AG04449 (cell line): ENCODE measurements at regions not wholly inside any gene's neighbourhood (a gene's known extent, or its start where the extent isn't known, plus 50 kb on each side); places are given as distances from the start of the nearest gene placed in this dataset.
"Not testable (repeated sequence)": the region's sequence is repeated elsewhere in the genome, so short reads cannot be mapped to it uniquely, and the experiment has no call there.

Source experiments
- CTCF ChIA-PET: fragments of 350-600 bp; formaldehyde crosslinking; extraction: SDS; loops from one replicate; lab custom pipeline; 2021; ENCODE audit warnings: antibody characterized with exemption; lab: Yijun Ruan, JAX
- POLR2A ChIA-PET: fragments of 400-600, 350-600 bp; formaldehyde crosslinking; extraction: SDS; loops from one replicate; lab custom pipeline; 2020; ENCODE audit warnings: antibody characterized with exemption, inconsistent platforms; lab: Yijun Ruan, JAX
- DNase-seq: peaks from one replicate; pipeline ENCODE4 v3.0.0-alpha.2; 2010; ENCODE audit warnings: low read depth, low spot score
- H3K4me3 ChIP-seq: 2 replicates; pipeline ENCODE4 v1.5.1; 2011; ENCODE audit warnings: low read depth, mild to moderate bottlenecking, control low read depth, low read length
- TF ChIP-seq, protein P1 (sequence below): IDR thresholded peaks from one replicate; pipeline ENCODE4 v1.5.1; 2011; ENCODE audit warnings: mild to moderate bottlenecking, moderate library complexity, low read length, control low read depth, inconsistent platforms; ENCODE audit not compliant: insufficient read depth; ENCODE audit errors: missing control alignments

DNA sequence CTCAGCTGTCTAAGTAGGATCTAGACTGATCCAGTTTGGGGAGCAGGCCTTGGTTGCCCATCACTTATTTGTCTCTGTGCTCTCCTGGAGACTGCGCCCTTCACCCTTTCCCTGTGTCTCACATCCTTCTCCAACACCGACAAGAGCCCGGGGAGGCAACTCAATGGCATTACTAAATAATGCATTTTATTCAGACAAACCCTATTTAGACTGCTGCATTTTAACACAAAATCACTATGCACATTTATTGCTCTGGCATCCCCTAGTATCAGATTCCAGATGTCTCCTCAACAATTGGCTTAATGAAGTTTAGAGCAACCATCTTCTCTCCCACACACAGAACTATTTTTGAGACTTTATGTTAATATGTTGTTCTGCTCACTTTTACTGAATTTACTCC lies 436.4 kb upstream of the CHRM3 start:
- CTCF ChIA-PET: interaction anchor here (1.0 to 4.0 kb wide), 4 partner anchors 12 to 1143 kb away, joined by 3 to 20 read pairs (median 4); no protein-coding TSS in a partner anchor
- TF ChIP-seq, protein P1, sequence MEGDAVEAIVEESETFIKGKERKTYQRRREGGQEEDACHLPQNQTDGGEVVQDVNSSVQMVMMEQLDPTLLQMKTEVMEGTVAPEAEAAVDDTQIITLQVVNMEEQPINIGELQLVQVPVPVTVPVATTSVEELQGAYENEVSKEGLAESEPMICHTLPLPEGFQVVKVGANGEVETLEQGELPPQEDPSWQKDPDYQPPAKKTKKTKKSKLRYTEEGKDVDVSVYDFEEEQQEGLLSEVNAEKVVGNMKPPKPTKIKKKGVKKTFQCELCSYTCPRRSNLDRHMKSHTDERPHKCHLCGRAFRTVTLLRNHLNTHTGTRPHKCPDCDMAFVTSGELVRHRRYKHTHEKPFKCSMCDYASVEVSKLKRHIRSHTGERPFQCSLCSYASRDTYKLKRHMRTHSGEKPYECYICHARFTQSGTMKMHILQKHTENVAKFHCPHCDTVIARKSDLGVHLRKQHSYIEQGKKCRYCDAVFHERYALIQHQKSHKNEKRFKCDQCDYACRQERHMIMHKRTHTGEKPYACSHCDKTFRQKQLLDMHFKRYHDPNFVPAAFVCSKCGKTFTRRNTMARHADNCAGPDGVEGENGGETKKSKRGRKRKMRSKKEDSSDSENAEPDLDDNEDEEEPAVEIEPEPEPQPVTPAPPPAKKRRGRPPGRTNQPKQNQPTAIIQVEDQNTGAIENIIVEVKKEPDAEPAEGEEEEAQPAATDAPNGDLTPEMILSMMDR: no peak

DNA sequence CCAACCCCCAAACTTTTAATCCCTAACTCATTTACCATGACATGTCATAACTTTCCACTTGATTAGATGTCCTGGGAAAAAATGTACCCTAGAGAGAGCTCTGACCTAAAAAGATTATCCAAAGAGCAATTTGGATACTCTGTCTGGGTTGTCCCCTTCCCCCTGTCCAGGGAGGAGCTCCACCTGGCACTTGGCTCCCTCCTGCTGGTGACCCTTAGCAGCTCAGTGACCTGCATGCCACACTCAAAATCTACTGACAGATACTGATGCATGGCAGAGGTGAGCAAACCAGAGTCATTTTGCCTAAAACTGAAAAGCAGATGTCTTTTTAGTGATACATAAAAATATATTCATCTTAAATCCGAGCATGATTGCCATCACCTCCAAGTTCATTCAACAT lies 442.3 kb upstream of the CHRM3 start:
- TF ChIP-seq, protein P1: no peak
- no peak for DNase-seq
- ChIA-PET CTCF (no interaction called here), POLR2A (no interaction called here)
- no peak overlapping the region for H3K4me3 ChIP-seq

More for the DNA sequence above, 436.4 kb upstream of the CHRM3 start:
- POLR2A ChIA-PET: no interaction called here
- H3K4me3 ChIP-seq: no peak overlapping the region
- no peak for DNase-seq

DNA sequence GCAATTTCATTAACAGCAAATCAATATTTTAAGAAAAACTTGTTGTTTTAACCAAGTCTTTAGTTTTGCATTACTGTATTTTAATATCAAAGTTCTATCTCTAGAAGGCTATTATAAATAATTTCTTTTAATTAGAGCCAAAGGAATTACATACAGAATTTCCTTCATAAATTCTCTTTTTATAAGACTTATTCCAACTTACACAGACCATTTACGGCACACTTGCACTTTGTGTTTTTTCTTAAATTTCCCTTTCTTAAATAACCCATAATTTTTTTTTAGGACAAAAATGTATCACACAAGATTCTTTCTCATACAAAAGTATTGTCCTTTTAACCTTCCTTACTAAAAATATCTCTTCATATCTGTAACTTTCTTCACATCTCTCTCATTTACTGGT lies 458.5 kb upstream of the CHRM3 start:
- ChIA-PET CTCF (no interaction called here), POLR2A (no interaction called here)
- no peak overlapping the region for H3K4me3 ChIP-seq
- TF ChIP-seq, protein P1: no peak
- DNase-seq: no peak

DNA sequence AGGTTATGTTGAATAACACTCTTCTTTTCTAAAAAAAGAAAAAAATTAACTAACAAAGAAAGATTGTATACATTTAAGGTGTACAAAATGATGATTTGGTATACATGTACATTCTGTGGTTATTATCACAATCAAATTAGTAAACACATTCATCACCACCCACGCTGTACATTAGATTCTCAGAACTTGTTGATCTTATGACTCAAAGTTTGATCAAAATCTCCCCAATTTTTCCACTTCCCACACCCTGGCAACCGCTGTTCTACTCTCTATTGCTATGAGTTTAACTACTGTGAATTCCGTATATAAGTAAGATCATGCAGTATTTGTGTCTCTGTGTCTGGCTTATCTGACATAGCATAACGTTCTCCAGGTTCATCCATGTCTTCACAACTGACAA lies 469.5 kb upstream of the CHRM3 start:
- POLR2A ChIA-PET: no interaction called here
- TF ChIP-seq, protein P1: no peak
- DNase-seq: no peak
- CTCF ChIA-PET: no interaction called here
- no peak overlapping the region for H3K4me3 ChIP-seq

DNA sequence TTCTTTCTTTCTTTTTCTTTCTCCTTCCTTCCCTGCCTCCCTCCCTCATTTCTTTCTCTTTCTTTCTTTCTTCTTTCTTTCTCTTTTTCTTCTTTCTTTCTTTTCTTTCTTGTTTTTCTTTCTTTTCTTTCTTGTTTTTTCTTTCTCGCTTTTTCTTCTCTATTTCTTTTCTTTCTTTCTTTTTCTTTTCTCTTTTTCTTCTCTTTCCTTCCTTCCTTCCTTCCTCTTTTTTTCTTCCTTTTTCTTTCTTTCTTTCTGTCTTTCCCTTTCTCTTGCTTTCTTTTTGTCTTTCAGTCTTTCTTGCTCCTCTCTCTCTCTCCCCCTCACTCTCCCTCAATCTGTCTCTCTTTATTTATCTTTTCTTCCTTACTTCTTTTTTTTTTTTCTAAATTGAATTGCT lies 472.0 kb upstream of the CHRM3 start:
- DNase-seq: no peak
- ChIA-PET CTCF (no interaction called here), POLR2A (no interaction called here)
- TF ChIP-seq, protein P1: no peak
- no peak overlapping the region for H3K4me3 ChIP-seq

DNA sequence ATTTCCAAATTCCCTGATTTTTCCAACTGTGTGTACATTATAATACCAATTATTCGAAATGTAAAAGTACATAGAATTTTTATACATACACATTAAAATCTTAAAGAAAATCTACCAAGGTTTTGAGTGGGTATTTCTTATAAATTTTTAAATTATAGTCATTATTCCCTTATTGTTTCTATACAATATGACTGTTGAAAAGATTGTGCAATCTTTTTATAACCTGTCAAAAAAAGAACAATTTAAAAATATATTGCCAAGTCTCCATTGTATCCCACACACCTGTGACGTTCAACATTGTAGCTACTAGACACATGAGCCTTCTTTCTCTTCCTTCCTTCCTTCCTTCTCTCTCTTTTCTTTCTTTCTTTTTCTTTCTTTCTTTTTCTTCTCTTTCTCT lies 473.2 kb upstream of the CHRM3 start:
- TF ChIP-seq, protein P1: no peak

DNA sequence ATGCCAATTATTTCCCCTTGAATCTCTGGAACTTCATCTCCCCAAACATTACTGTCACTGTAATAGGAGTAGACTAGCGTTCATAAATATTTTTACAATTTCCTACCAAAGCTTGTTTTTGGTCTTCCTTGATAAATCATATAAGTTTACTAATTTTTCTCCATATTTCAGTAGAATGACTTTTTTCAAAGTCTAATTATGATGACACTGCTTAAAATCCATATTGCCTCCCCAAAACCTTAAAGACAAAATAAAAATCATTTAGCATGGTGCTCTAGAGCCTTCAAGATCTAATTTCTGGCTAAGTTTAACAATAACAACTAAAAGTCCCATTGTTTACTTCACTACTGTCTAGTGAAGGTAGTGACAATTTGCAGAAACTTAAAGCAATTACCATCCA lies 474.2 kb upstream of the CHRM3 start:
- TF ChIP-seq, protein P1: no peak
- no peak overlapping the region for H3K4me3 ChIP-seq
- ChIA-PET POLR2A (no interaction called here), CTCF (no interaction called here)
- DNase-seq: no peak

More for the DNA sequence above, 473.2 kb upstream of the CHRM3 start:
- POLR2A ChIA-PET: no interaction called here
- H3K4me3 ChIP-seq: no peak overlapping the region
- DNase-seq: no peak
- CTCF ChIA-PET: no interaction called here

DNA sequence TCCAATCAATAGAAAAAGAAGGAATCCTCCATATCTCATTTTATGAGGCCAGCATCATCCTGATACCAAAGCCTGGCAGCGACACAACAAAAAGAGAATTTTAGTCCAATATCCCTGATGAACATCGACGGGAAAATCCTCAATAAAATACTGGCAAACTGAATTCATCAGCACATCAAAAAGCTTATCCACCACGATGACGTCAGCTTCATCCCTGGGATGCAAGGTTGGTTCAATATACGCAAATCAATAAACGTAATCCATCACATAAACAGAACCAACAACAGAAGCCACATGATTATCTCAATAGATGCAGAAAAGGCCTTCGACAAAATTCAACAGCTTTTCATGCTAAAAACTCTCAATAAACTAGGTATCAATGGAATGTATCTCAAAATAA lies 483.6 kb upstream of the CHRM3 start:
- DNase-seq, H3K4me3 ChIP-seq, CTCF ChIA-PET, POLR2A ChIA-PET: not testable (repeated sequence)
